CD14-positive monocyte (primary cell): ENCODE measurements at regions not wholly inside any gene's neighbourhood (a gene's known extent, or its start where the extent isn't known, plus 50 kb on each side); places are given as distances from the start of the nearest gene placed in this dataset.

Experiments used
- DNase-seq, 3 donors: peaks; one replicate each; pipeline ENCODE4 v3.0.0-alpha.2; 2011 to 2022
- H2AFZ ChIP-seq: 2 replicates; pipeline ENCODE4 v1.6.0; 2012; ENCODE audit warnings: mild to moderate bottlenecking, low read depth, low read length, inconsistent platforms; ENCODE audit not compliant: insufficient read depth, poor library complexity, severe bottlenecking
- H3K27ac ChIP-seq, 2 donors: 1 replicate in 1 of 2; 2 replicates in 1 of 2; pipeline ENCODE4 v1.5.1; 2012 to 2013; ENCODE audit warnings: low read length in 2 of 2, control low read depth in 1 of 2, inconsistent platforms in 1 of 2, low read depth in 1 of 2, mild to moderate bottlenecking in 1 of 2
- H3K27me3 ChIP-seq, 2 donors: one replicate each; pipeline versions ENCODE4 v1.6.0 to v1.6.1; 2011 to 2013; ENCODE audit warnings: low read length in 2 of 2; ENCODE audit not compliant: control insufficient read depth in 2 of 2, insufficient read depth in 2 of 2
- H3K36me3 ChIP-seq, 2 donors: replicated peaks in 1 of 2; 1 replicate in 1 of 2; 2 replicates in 1 of 2; pipeline versions ENCODE4 v1.5.1 to v1.6.1; 2012 to 2013; ENCODE audit warnings: low read length in 2 of 2, control low read depth in 1 of 2, inconsistent platforms in 1 of 2, mild to moderate bottlenecking in 1 of 2; ENCODE audit not compliant: insufficient read depth in 2 of 2, control insufficient read depth in 1 of 2
- H3K4me1 ChIP-seq, 2 donors: 1 replicate in 1 of 2; 2 replicates in 1 of 2; pipeline versions ENCODE4 v1.5.1 to v1.6.1; 2012 to 2013; ENCODE audit warnings: low read length in 2 of 2, control low read depth in 1 of 2, inconsistent platforms in 1 of 2, mild to moderate bottlenecking in 1 of 2, moderate library complexity in 1 of 2; ENCODE audit not compliant: insufficient read depth in 2 of 2, control insufficient read depth in 1 of 2
- H3K4me2 ChIP-seq: replicated peaks from 2 replicates; pipeline ENCODE3; 2012; ENCODE audit warnings: low read length, moderate library complexity, mild to moderate bottlenecking; ENCODE audit not compliant: poor library complexity, severe bottlenecking; ENCODE audit errors: extremely low read depth
- H3K4me3 ChIP-seq, 3 experiments: fragments of 200-600 bp in 1 of 3; sonication (generic) in 1 of 3; replicated peaks in 1 of 3; 1 replicate in 2 of 3; 2 replicates in 1 of 3; pipeline ENCODE4 v1.5.1; 2011 to 2013; ENCODE audit warnings: low read length in 3 of 3, mild to moderate bottlenecking in 3 of 3, control low read depth in 2 of 3, low read depth in 2 of 3, inconsistent platforms in 1 of 3, moderate library complexity in 1 of 3
- H3K79me2 ChIP-seq: 2 replicates; pipeline ENCODE4 v1.6.0; 2012; ENCODE audit warnings: mild to moderate bottlenecking, control low read depth, inconsistent platforms, low read length, moderate library complexity; ENCODE audit not compliant: insufficient read depth
- H3K9ac ChIP-seq: 2 replicates; pipeline ENCODE4 v1.6.0; 2017; ENCODE audit warnings: low read length, mild to moderate bottlenecking; ENCODE audit not compliant: insufficient read depth, poor library complexity, severe bottlenecking
- H3K9me3 ChIP-seq, 2 donors: replicated peaks in 1 of 2; 1 replicate in 1 of 2; 2 replicates in 1 of 2; pipeline versions ENCODE4 v1.5.1 to v1.6.1; 2012 to 2013; ENCODE audit warnings: low read length in 2 of 2, control low read depth in 1 of 2; ENCODE audit not compliant: control insufficient read depth in 1 of 2, insufficient read depth in 1 of 2
- H4K20me1 ChIP-seq: 2 replicates; pipeline ENCODE4 v1.6.0; 2012; ENCODE audit warnings: mild to moderate bottlenecking, low read length, control low read depth, moderate library complexity; ENCODE audit not compliant: insufficient read depth
- H3K27ac Mint-ChIP-seq, 7 donors: one replicate each; pipeline ENCODE4 v1.8.0; 2020; ENCODE audit warnings: mild to moderate bottlenecking in 7 of 7, mixed read lengths in 7 of 7, moderate library complexity in 6 of 7, inconsistent platforms in 2 of 7
- H3K27me3 Mint-ChIP-seq, 3 donors: one replicate each; pipeline ENCODE4 v1.8.0; 2021 to 2022; ENCODE audit warnings: low read depth in 3 of 3, mild to moderate bottlenecking in 3 of 3, mixed read lengths in 3 of 3, moderate library complexity in 3 of 3, inconsistent platforms in 1 of 3
- H3K36me3 Mint-ChIP-seq, 2 donors: one replicate each; pipeline ENCODE4 v1.8.0; 2020; ENCODE audit warnings: mixed read lengths in 2 of 2, inconsistent platforms in 1 of 2, mild to moderate bottlenecking in 1 of 2
- H3K4me1 Mint-ChIP-seq: one replicate; pipeline ENCODE4 v1.8.0; 2020; ENCODE audit warnings: mild to moderate bottlenecking, mixed read lengths
- H3K4me3 Mint-ChIP-seq, 2 donors: one replicate each; pipeline ENCODE4 v1.8.0; 2020; ENCODE audit warnings: mild to moderate bottlenecking in 2 of 2, mixed read lengths in 2 of 2, moderate library complexity in 1 of 2
- H3K9me3 Mint-ChIP-seq, 7 donors: one replicate each; pipeline ENCODE4 v1.8.0; 2020 to 2022; ENCODE audit warnings: mixed read lengths in 7 of 7, mild to moderate bottlenecking in 6 of 7, moderate library complexity in 6 of 7, inconsistent platforms in 2 of 7
- CTCF ChIP-seq: fragments of 200-600 bp; IDR thresholded peaks from one replicate; pipeline ENCODE4 v1.8.0; 2022; ENCODE audit warnings: antibody characterized with exemption, mild to moderate bottlenecking
- WGBS: methylation state at CpG from one replicate; pipeline ENCODE4 v1.1.5; 2013; ENCODE audit warnings: missing lambda C conversion rate; ENCODE audit not compliant: insufficient coverage; 5-methylcytosine and 5-hydroxymethylcytosine counted together
- intact Hi-C, 2 donors: fragments of 100-400 bp; cut with micrococcal nuclease; formaldehyde crosslinking; loops; one replicate each; pipeline versions ENCODE4 v1.15.0 to v1.15.1; 2023

- intact Hi-C loops: no loop called here
- Histone ChIP-seq H3K9ac (no peak overlapping the region), H3K9me3 (peaks cover 0 to 16% of the 10 kb centered on the region in 2 donors), H3K4me2 (no peak overlapping the region), H3K79me2 (no peaks in the 10 kb centered on the region), H2AFZ (no peak overlapping the region), H4K20me1 (no peaks in the 10 kb centered on the region), H3K4me1 (no peaks in the 10 kb centered on the region), H3K27me3 (no peaks in the 10 kb centered on the region), H3K27ac (no peak overlapping the region), H3K36me3 (no peaks in the 10 kb centered on the region), H3K4me3 (no peak overlapping the region)
- no peak overlapping the region for H3K4me3 Mint-ChIP-seq
- H3K4me1 Mint-ChIP-seq: no peaks in the 10 kb centered on the region
- H3K27me3 Mint-ChIP-seq: no peaks in the 10 kb centered on the region
- peaks cover 2 to 12% (median 4%) of the 10 kb centered on the region in 7 donors for H3K9me3 Mint-ChIP-seq
- WGBS: no CpG with 5 or more reads among the region's 2 CpGs
- H3K36me3 Mint-ChIP-seq: no peaks in the 10 kb centered on the region
- no peak for TF ChIP-seq CTCF
- DNase-seq: no peak
- H3K27ac Mint-ChIP-seq: no peak overlapping the region
Measured at GRCh38 chr13:63460462-63461090, 2044.9 kb upstream of the PCDH20 start.

- WGBS: no CpG with 5 or more reads among the region's 1 CpG
- no peak overlapping the region for H3K27ac Mint-ChIP-seq
Measured at GRCh38 chr13:63457186-63457585, 2041.5 kb upstream of the PCDH20 start.

More at GRCh38 chr13:63457186-63457585, 2041.5 kb upstream of the PCDH20 start:
- Histone ChIP-seq H2AFZ (no peak overlapping the region), H3K4me2 (no peak overlapping the region), H3K79me2 (no peaks in the 10 kb centered on the region), H3K27ac (no peak overlapping the region), H3K27me3 (no peaks in the 10 kb centered on the region), H4K20me1 (no peaks in the 10 kb centered on the region), H3K4me3 (no peak overlapping the region), H3K36me3 (no peaks in the 10 kb centered on the region), H3K9ac (no peak overlapping the region), H3K9me3 (peaks cover 0 to 3% of the 10 kb centered on the region in 2 donors), H3K4me1 (no peaks in the 10 kb centered on the region)
- no peak for DNase-seq
- Mint-ChIP-seq H3K36me3 (no peaks in the 10 kb centered on the region), H3K9me3 (peaks cover 0 to 5% (median 1%) of the 10 kb centered on the region in 7 donors), H3K4me1 (no peaks in the 10 kb centered on the region), H3K4me3 (no peak overlapping the region), H3K27me3 (no peaks in the 10 kb centered on the region)
- TF ChIP-seq CTCF: no peak
- intact Hi-C loops: no loop called here
